NCI-H774 (cell line): ENCODE measurements at regions not wholly inside any gene's neighbourhood (a gene's known extent, or its start where the extent isn't known, plus 50 kb on each side); places are given as distances from the start of the nearest gene placed in this dataset.

Source experiments
- DNase-seq: peaks from one replicate; lab custom pipeline; 2025; lab: John Stamatoyannopoulos, UW

DNA sequence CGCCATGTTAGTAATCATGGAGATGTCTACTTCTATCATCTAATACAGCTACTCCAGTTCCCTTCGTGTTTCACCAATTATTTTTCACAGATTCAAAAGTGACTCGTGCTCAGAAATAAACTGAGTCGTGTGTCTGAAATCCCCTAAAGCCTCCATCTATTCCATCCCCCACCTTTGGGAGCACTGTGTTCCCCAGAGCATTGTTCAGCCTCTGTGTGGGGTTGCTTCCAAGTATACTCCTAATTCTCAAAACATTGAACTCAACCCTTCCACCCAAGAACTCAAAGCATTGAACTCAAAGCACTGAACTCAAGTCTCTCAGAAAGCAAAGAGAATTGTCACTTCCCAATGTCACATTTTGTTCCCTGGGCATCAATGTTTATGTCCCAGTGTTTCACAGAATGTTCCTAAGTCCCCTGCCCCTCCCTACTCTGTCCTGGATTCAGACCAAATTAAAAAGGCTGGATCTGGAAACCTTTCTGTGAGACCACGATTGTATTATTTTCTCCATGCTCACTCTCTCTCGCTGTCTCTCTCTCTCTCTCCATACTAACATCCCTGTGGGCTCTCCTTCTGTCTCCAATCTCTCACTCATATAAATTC, 138.5 kb upstream of the QRFPR start:
- DNase-seq = no peak

DNA sequence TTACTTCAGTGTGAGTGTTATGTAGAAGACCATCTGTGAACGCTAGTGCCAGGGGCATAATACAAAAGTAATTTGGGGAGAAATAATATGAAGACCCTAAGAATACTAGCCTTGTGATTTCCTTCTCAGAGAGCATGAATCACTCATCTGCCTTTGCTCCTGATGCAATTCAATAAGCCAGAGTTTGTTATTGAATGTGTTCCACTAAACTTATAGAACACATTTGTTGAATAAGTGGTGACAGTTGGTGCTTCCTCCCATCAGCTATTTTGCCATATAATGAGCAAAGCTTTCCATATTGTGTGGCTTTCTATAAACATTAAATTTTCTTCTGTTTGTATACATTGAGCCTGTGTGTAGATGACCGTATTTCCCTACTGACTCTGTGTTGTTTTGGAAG, 136.4 kb upstream of the QRFPR start:
- no peak for DNase-seq

DNA sequence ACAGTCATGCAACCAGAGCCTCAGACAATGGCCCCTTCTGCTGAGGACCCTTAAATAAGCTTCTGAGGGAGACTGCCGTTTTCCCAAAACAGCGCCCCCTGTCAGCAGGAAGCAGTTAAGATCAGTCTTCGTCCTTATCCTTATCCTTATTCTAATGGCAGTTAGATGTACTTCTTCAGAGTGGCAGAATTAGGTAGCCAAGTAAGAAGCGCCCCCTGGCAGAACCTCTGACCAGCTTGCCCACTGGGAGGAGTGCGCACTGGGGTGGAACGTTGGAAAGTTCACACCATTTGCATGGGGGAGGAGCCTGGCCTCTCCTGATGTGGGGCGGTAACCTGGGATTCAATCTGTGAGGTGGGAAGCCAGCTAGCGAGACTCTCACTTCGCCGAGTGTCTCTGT, 133.6 kb upstream of the QRFPR start:
- no peak for DNase-seq

DNA sequence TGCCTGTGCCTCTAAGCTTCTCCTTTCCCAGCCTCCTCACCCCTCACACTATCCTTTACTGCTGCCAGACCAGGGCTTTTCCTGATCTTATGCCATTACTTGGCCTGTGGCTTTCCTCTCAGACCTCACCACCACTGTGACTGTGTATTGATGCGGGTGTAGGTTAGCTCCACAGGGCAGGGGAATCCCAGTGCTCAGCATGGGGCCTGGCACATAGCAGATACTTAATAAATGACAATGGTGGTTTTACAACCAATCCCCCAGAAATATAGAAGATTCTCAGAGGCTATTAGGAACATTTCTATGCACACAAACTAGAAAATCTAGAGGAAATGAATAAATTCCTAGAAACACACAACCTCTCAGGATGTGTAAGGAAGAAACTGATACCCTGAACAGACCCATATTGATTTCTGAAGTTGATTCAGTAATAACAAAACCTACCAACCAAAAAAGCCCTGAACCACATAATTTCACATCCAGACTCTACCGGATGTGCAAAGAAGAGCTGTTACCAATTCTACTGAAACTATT, 129.6 kb upstream of the QRFPR start:
- DNase-seq = no peak

DNA sequence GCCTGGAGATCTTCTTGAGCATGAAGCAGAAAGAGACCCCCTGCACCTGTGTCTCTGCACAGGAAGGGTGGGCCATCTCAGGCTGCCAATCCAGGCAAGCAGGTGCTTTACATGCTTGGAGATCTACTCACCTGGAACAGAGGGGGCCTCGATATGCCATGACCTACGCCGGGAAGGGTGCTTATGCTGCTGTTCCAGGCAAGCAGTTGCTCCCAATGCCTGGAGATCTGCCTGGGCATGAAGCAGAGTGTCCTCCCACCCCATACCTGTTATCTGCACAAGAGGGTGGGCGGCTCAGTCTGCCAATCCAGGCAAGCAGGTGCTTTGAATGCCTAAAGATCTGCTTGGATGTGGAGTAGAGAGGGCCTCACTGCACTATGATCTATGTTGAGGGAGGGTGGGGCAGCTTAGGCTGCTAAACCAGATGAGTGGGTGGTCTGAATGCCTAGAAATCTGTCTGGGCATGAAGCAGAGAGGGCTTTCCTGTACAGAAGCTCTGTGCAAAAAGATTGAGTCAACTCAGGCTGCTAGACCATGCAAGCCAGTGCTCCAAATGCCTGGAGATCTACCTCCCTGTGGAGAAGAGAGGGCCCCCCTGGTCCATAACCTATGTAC, 104.5 kb upstream of the QRFPR start:
- no peak for DNase-seq

DNA sequence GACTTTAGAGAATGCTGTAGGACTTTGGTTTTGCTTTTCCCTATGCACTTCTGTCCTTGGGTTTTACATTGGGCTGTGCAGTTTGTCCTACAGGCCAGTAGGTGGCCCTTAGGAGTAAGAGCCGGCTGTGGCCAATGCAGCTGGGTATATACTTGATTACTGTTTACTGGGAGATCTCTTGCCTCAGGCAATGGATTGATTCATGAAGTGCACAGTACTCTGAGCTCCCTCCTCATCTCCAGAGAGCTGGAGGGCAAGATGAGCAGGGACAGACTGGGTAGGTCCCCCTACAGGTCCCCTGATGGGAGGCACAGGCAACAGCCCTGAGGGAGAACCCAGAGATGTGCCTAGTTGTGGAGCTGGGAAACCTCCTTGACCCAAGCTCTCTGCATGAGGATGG, 103.8 kb upstream of the QRFPR start:
- DNase-seq = peak; percentile 0

DNA sequence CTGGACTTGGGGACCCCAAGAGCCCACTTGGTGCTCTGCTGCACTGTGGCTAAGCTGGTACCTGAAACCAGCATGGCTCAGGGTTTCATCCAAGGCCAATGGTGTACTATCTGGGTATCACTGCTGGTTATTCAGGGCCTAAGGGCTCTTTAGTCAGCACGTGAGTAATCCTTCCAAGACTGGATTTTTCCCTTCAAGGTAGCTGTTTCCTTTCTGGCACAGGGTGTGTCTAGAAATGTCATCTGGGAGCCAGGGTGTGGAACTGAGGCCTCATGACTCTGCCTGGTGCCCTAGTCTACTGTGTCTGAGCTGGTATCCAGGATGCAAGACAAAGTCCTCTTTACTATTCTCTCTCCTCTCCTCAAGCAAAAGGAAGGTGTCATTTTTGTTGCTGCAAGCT, 99.0 kb upstream of the QRFPR start:
- DNase-seq = no peak

DNA sequence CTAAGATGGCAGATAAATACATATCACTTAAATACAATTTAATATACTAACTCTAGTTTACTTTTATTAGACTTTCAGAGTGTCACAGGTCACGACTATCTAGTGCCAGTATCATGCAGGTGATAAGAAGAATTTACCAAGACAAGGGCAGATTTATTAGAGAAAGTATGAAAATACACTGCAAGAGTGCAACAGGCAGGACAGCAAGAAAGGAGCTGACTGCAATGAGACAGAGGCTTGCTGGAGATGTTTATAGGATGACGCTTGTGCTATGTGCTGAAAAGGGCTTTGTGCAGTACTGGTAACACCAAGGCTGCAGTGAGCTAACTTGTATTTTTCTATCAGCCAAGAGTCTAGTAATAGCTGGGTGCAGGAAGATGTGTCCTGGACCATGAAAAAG, 96.7 kb upstream of the QRFPR start:
- no peak for DNase-seq

DNA sequence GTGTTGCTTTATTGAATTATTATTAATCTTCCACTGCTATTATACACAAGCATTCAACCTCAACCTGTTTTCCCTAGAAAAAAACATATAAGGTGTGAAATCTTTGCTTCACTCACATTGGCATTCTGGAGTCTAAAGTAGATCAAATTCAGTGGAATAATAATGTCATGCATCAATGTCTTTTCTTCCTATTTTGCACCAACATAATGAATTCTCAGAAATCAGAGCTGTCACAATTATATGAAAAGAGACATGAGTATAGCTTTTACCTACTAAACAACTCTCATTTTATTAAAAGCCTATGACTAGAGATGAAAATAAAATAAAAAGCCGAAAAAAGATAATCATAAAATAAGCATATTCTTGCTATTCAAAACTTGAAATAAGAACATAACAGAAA, 96.3 kb upstream of the QRFPR start:
- no peak for DNase-seq

DNA sequence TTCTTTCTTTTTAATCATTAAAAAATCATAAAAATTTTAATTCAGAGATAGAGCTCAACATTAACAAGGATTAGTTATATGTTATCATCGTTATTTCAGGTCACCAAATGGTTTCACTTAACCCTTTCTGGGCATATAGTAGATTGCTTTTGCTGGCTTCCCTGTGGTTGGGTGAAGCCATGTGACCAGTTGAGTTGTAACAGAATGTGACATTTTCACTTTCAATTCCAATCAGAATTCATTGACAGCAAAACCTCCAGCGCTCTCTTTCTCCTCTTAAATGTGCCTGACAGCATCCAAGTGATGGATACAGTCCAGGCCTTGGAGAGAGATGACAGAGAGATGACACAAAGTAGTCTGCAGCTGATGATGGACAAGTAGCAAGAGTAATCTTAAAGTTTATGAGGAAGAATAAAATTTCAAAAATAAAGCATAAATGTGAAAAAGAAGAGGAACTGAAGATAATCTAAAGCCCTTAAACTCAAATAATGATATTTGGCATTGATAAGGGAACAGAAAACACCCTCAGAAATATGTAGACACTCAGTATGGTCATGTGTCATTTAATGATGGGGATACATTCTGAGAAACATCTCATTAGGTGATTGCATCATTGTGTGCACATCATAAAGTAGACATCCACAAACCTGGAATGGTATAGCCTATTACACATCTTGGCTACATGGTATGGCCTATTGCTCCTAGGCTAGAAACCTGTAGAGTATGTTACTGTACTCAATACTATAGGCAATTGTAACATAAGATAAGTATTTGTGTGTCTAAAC, 92.3 kb upstream of the QRFPR start:
- DNase-seq = no peak

DNA sequence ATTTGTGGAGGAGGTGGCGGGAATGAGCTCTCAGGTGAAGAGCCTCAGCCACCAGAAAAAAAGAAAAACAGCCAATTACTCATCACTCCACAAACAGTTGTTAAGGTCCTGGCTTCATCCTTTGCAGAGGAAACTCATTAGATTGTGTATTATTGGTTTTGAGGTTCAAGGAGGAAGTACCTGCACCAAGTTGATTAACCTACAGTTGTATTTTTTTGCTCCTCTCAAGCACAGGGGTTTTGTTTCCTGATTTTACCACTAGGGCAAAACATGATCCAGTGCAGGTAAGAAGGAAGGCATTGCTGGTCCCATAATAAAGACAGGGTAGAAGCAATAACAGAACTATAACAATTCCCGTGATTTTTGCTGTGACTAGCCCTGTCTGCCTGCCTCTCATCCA, 84.0 kb upstream of the QRFPR start:
- DNase-seq = no peak

DNA sequence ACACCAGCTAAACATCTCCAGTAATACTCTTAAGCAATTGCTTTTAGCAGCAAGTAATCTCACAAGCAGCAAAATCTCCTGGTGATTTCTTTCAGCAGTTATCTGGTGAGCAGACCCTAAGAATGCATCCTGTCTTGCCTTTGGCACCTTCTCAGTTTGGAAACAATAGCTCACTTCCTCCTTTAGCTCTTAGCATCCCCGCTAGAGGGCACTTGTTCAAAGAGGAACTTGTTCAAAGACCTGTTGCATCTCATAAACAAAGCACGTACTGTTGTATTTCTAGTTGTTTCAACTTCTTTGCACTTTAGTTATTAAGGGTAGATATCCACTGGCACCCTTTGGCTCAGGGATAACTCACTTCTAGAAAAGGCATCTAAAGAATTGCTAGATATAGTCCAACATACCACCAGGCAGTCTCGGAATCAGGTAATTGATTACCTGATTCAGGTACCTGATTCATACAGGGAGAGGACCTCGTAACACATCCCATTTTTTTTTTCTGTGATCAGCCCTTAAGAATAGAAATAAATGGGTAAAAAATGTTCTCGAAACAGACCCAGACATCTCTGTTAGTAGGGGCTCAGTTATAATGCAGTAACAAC, 81.9 kb upstream of the QRFPR start:
- no peak for DNase-seq

DNA sequence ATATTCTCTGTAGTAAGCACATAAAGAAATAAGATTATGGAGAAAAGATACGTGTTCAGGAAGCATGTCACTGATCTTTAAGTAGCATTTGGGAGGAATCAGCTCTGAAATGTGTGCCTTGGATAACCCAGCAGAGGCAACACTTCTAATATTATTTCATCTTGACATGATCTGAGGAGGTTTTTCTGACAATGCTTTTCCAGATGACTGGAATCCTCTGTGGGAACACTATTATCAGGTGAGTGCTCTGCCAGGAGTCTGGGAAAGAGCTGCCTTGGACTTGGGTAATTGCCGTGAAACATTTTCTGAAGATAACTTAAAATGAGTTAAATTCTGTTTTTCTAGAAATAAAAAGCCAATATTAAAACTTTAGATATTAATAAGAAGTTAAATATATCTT, 78.2 kb upstream of the QRFPR start:
- DNase-seq = no peak

DNA sequence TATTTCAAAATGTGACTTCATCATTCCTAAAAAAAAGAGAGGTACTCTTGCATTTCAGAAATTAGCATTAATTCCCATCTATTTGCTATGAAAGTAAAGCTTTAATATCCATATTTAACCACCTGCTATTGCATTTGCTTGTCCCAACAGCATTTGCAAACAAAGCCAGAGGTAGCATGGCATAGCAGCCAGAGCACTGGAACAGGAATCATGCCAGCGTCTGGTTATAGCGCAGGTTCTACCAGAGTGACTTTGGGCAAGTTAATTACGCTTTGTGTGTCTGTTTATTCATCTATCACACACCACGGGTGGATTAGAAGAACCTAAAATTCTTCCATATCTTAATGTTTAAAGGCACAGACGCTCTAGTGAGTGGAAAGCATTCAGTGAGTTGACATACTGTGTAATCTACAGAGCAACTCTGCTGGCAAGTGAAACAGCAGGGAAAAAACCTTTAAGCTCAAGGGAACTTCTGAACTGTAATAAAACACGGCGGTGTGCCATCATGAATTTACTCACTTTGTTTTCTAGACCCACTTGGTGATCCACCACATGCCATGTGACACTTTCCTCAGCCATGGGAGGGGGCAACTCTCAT, 76.6 kb upstream of the QRFPR start:
- DNase-seq = no peak

DNA sequence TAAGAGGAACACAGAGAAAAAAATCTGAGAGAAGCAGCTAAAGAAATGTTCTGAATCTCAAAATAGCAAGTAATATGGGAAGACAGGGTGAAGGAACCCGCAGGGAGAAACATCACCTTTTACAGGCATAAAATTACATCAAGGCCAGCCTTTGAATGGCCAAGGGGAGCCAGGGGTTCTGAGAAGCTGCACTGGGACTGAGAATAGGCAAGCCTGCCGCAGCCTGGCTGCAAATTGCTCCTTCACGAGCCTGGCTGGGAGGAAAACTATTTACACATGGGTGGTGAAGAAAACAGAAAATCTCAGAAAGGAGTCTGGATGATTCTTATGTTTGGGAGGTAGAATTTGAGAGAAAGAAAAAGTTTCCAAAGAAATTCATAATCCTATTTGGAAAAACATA, 74.5 kb upstream of the QRFPR start:
- DNase-seq = no peak

DNA sequence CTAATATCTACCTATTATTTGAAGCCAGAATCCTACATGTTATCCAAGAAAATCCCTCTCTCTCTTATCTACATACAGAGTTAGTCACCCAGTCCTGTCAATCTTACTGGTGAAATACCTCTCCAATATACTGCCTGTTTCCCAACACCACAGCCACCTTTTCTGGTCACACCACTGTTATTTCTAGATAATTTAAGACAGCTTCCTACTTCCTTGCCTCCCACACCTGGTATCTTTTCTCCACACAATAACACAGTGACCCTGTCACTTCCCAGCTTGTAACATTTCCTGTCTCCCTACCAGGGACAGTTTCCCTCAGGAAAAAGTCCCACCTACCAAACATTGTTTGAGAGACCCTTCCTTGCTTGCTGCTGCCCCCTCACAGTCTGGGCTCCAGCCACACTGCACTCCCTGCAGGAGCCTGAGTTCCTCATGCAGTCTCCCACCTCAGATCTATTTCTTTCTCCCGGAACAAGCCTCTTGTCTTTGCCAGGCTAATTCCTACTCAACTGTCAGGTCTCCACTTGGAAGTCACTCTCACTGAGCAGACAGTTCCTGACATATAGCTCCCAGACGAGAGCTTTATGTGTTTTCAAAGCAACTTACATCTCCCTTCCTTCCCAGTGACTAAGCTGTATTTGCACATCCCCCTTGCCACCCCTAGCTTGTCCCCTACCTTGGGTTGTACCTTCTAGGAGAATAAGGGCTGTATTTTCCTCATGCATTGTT, 73.6 kb upstream of the QRFPR start:
- DNase-seq = no peak

DNA sequence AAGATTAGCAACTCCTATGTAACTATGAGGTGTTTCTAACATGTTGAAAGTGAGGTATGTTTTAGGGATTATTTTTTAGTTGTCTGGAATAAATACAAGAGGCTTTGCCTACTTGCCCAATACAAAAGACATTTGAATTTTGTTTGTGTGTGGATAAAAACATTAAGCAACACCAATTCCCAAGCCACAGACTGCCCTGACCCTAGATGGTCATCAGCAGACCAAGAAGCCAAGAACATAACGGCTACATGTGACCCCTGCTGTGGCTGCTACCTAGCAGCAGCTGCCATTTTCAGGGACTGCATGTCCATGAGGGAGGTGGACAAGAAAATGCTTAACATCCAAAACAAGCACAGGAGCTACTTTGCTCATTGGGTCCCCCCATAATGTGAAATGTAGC, 70.5 kb upstream of the QRFPR start:
- DNase-seq = no peak

DNA sequence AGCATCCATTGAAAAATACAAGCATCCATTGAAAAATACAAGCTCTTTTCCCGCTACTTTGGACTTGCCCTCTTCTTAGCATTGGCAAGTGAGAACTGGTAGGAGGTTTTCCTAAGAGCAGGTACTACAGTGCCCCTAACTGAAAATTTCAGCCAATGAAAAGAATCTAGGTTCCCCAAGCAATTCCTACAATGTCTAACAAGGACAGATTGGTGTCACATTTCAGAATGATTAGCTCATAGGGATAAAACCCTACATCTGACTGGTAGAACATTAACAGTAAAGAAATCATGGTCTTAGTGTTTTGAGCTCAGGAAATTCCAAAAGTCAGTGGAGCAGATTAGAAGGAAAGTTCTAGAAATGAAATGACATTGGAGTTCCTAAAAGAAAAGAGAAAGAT, 68.6 kb upstream of the QRFPR start:
- no peak for DNase-seq

DNA sequence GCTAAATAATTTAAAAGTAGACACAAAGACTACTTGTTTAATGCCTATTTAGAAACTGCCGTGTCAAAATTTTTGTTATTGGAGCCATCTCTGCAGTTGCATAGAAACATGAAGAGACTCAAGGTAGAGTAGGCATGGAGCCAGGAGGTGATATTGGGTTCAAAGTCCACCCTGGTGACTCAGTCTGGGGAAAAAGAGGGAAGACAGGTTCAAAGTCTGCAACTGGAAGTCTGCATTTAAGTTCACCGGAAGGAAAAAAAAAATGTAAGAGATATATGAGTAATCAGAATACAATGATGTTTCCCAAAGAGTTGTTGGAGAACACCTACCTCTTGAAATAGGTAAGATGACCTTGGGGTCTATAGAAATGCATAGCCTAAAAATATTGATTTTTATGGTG, 67.4 kb upstream of the QRFPR start:
- DNase-seq = no peak

DNA sequence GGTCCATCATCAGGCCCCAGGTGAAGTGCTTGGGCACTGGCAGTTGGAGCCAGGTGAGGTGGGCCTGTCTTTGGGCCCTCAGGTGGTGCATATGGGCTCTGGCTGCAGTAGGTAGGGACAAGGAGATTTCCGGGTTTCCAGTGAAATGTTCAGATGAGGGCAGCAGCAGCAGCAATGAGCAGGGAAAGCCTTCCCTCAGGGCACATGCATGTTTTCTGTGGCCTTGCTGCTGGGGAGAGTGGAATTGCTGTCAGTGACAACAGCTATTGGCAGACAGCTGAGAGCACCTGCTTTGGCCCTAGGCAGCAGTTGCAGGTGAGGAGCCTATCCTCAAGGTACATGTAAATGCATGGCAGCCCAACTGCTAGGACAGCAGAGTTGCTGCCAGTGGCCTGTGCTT, 58.9 kb upstream of the QRFPR start:
- no peak for DNase-seq
